WTC11 (cell line): ENCODE measurements at regions not wholly inside any gene's neighbourhood (a gene's known extent, or its start where the extent isn't known, plus 50 kb on each side); places are given as distances from the start of the nearest gene placed in this dataset.

ENCODE experiments used
- ESRRA ChIP-seq: sonication (generic); formaldehyde crosslinking; IDR thresholded peaks from 2 replicates; pipeline ENCODE4 v1.8.1; 2022; ENCODE audit warnings: mild to moderate bottlenecking, missing genetic modification reagents, borderline replicate concordance
- IRF2 ChIP-seq: sonication (generic); formaldehyde crosslinking; IDR thresholded peaks from 2 replicates; pipeline ENCODE4 v1.8.0; 2022; ENCODE audit warnings: low read depth, missing genetic modification reagents, borderline replicate concordance
- JAZF1 ChIP-seq: fragments of 250-450 bp; sonication (Bioruptor Pico); IDR thresholded peaks from 2 replicates; pipeline ENCODE4 v1.9.0; 2021; ENCODE audit warnings: moderate library complexity, mild to moderate bottlenecking, inconsistent platforms
- NR3C1 ChIP-seq: sonication (generic); formaldehyde crosslinking; conservative IDR thresholded peaks from 2 replicates; pipeline ENCODE4 v1.8.1; 2023; ENCODE audit warnings: low read depth, mild to moderate bottlenecking, missing genetic modification reagents
- TEAD1 ChIP-seq: sonication (generic); formaldehyde crosslinking; IDR thresholded peaks from 2 replicates; pipeline ENCODE4 v1.8.0; 2022; ENCODE audit warnings: mild to moderate bottlenecking, missing genetic modification reagents
- TEAD4 ChIP-seq: sonication (generic); formaldehyde crosslinking; IDR thresholded peaks from 2 replicates; pipeline ENCODE4 v1.8.0; 2022; ENCODE audit warnings: mild to moderate bottlenecking, missing genetic modification reagents
- TF ChIP-seq, protein P1 (sequence below): sonication (generic); formaldehyde crosslinking; IDR thresholded peaks from 2 replicates; pipeline ENCODE4 v1.8.0; 2022; ENCODE audit warnings: mild to moderate bottlenecking, missing genetic modification reagents
- TF ChIP-seq, protein P2 (sequence below): fragments of 200-600 bp; IDR thresholded peaks from 2 replicates; pipeline ENCODE4 v1.8.0; 2022; ENCODE audit warnings: antibody characterized with exemption
- TF ChIP-seq, protein P3 (sequence below): sonication (generic); formaldehyde crosslinking; IDR thresholded peaks from 2 replicates; pipeline ENCODE4 v1.8.0; 2023; ENCODE audit warnings: missing genetic modification reagents
- TF ChIP-seq, protein P4 (sequence below): sonication (generic); formaldehyde crosslinking; conservative IDR thresholded peaks from 2 replicates; pipeline ENCODE4 v1.8.1; 2022; ENCODE audit warnings: mild to moderate bottlenecking, missing genetic modification reagents
- TF ChIP-seq, protein P5 (sequence below): sonication (generic); formaldehyde crosslinking; IDR thresholded peaks from 2 replicates; pipeline ENCODE4 v1.8.1; 2023; ENCODE audit warnings: mild to moderate bottlenecking, missing genetic modification reagents, moderate library complexity

DNA sequence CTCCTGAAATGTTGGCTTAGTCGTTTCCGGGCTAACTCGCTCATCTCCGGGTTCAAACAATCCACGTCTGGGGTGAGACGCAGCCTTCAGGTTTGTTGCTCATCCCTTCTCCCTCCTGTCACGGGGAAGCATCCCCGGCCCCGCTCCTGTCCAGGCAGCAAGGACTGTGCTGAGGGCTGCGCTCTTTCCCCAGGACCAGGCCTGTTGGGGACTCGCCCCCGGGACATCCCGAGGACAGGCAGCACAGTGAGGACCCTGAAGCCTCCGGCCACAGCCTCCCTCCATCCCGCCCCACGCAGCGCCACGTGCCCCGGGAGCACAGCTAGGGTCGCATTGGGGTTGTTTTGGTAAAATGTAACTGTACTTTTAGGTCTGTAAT, 252.0 kb downstream of the BRD1 start:
- TF ChIP-seq, protein P1, sequence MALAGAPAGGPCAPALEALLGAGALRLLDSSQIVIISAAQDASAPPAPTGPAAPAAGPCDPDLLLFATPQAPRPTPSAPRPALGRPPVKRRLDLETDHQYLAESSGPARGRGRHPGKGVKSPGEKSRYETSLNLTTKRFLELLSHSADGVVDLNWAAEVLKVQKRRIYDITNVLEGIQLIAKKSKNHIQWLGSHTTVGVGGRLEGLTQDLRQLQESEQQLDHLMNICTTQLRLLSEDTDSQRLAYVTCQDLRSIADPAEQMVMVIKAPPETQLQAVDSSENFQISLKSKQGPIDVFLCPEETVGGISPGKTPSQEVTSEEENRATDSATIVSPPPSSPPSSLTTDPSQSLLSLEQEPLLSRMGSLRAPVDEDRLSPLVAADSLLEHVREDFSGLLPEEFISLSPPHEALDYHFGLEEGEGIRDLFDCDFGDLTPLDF (CRISPR knock-in tag) = no peak
- TF ChIP-seq, protein P2, sequence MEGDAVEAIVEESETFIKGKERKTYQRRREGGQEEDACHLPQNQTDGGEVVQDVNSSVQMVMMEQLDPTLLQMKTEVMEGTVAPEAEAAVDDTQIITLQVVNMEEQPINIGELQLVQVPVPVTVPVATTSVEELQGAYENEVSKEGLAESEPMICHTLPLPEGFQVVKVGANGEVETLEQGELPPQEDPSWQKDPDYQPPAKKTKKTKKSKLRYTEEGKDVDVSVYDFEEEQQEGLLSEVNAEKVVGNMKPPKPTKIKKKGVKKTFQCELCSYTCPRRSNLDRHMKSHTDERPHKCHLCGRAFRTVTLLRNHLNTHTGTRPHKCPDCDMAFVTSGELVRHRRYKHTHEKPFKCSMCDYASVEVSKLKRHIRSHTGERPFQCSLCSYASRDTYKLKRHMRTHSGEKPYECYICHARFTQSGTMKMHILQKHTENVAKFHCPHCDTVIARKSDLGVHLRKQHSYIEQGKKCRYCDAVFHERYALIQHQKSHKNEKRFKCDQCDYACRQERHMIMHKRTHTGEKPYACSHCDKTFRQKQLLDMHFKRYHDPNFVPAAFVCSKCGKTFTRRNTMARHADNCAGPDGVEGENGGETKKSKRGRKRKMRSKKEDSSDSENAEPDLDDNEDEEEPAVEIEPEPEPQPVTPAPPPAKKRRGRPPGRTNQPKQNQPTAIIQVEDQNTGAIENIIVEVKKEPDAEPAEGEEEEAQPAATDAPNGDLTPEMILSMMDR = no peak
- TF ChIP-seq TEAD4 (CRISPR knock-in tag) (no peak), ESRRA (CRISPR knock-in tag) (no peak), IRF2 (CRISPR knock-in tag) (no peak), JAZF1 (CRISPR knock-in tag) (no peak), NR3C1 (no peak), TEAD1 (CRISPR knock-in tag) (no peak)
- TF ChIP-seq, protein P3, sequence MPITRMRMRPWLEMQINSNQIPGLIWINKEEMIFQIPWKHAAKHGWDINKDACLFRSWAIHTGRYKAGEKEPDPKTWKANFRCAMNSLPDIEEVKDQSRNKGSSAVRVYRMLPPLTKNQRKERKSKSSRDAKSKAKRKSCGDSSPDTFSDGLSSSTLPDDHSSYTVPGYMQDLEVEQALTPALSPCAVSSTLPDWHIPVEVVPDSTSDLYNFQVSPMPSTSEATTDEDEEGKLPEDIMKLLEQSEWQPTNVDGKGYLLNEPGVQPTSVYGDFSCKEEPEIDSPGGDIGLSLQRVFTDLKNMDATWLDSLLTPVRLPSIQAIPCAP (CRISPR knock-in tag) = no peak
- TF ChIP-seq, protein P4, sequence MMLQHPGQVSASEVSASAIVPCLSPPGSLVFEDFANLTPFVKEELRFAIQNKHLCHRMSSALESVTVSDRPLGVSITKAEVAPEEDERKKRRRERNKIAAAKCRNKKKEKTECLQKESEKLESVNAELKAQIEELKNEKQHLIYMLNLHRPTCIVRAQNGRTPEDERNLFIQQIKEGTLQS = no peak
- TF ChIP-seq, protein P5, sequence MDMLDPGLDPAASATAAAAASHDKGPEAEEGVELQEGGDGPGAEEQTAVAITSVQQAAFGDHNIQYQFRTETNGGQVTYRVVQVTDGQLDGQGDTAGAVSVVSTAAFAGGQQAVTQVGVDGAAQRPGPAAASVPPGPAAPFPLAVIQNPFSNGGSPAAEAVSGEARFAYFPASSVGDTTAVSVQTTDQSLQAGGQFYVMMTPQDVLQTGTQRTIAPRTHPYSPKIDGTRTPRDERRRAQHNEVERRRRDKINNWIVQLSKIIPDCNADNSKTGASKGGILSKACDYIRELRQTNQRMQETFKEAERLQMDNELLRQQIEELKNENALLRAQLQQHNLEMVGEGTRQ (CRISPR knock-in tag) = no peak
